IMR-90 (cell line): ENCODE measurements at regions not wholly inside any gene's neighbourhood (a gene's known extent, or its start where the extent isn't known, plus 50 kb on each side); places are given as distances from the start of the nearest gene placed in this dataset.

Source experiments
- ATAC-seq: fragments of 200-7000 bp; cut with Tn5 transposase; 2 replicates; pipeline ENCODE4 v1.9.1; 2020; ENCODE audit warnings: low read depth, mild to moderate bottlenecking, moderate library complexity
- BruUV-seq: library from RNA; stranded (reverse); fragments of 400-500 nt; replicated peaks from 2 replicates; lab custom pipeline; 2021; lab: Mats Ljungman, UMichigan
- CTCF ChIA-PET: fragments of 300-600 bp; formaldehyde crosslinking; extraction: SDS; loops from one replicate; lab custom pipeline; 2021; ENCODE audit warnings: antibody characterized with exemption; lab: Yijun Ruan, JAX
- POLR2A ChIA-PET: fragments of 300-600 bp; sonication (Branson Sonifier 250); formaldehyde crosslinking; loops from one replicate; lab custom pipeline; 2022; ENCODE audit warnings: antibody characterized with exemption; ENCODE audit not compliant: unreplicated experiment; lab: Charles Lee
- DNase-seq: peaks from one replicate; pipeline ENCODE4 v3.0.0; 2013
- H2AFZ ChIP-seq: replicated peaks from 2 replicates; pipeline ENCODE3; 2013; ENCODE audit warnings: low read length, mild to moderate bottlenecking; ENCODE audit not compliant: poor library complexity
- H2AK5ac ChIP-seq: 2 replicates; pipeline ENCODE4 v1.6.1; 2013; ENCODE audit warnings: low read depth, low read length, inconsistent platforms
- H2AK9ac ChIP-seq: replicated peaks from 2 replicates; pipeline ENCODE3; 2013; ENCODE audit warnings: mild to moderate bottlenecking, low read depth, low read length, moderate library complexity; ENCODE audit not compliant: poor library complexity
- H2BK120ac ChIP-seq: 2 replicates; pipeline ENCODE4 v1.6.1; 2013; ENCODE audit warnings: low read depth, low read length, inconsistent platforms
- H2BK15ac ChIP-seq: 3 replicates; pipeline ENCODE4 v1.6.1; 2013; ENCODE audit warnings: low read depth, low read length, inconsistent platforms
- H2BK20ac ChIP-seq: 2 replicates; pipeline ENCODE4 v1.6.1; 2013; ENCODE audit warnings: low read depth, mild to moderate bottlenecking, inconsistent platforms, low read length, moderate library complexity
- H2BK5ac ChIP-seq: 2 replicates; pipeline ENCODE4 v1.6.1; 2013; ENCODE audit warnings: mild to moderate bottlenecking, low read depth, low read length, inconsistent platforms; ENCODE audit not compliant: poor library complexity, severe bottlenecking
- H3K14ac ChIP-seq: replicated peaks from 2 replicates; pipeline ENCODE4 v1.6.1; 2013; ENCODE audit warnings: low read depth, low read length, inconsistent platforms
- H3K18ac ChIP-seq: 2 replicates; pipeline ENCODE4 v1.6.1; 2013; ENCODE audit warnings: low read depth, low read length, control low read depth
- H3K23ac ChIP-seq: 2 replicates; pipeline ENCODE4 v1.6.1; 2013; ENCODE audit warnings: low read depth, low read length, inconsistent platforms
- H3K27ac ChIP-seq: 2 replicates; pipeline ENCODE4 v1.5.1; 2013; ENCODE audit warnings: mild to moderate bottlenecking, control low read depth, low read length; ENCODE audit not compliant: insufficient read depth
- H3K27me3 ChIP-seq: 2 replicates; pipeline ENCODE4 v1.6.1; 2013; ENCODE audit warnings: low read length; ENCODE audit not compliant: control insufficient read depth, insufficient read depth
- H3K36me3 ChIP-seq: 2 replicates; pipeline ENCODE4 v1.6.1; 2013; ENCODE audit warnings: low read length, mixed read lengths; ENCODE audit not compliant: control insufficient read depth, insufficient read depth
- H3K4ac ChIP-seq: 2 replicates; pipeline ENCODE4 v1.6.1; 2013; ENCODE audit warnings: low read depth, low read length, inconsistent platforms
- H3K4me1 ChIP-seq: 2 replicates; pipeline ENCODE4 v1.6.1; 2013; ENCODE audit warnings: low read length, mixed read lengths; ENCODE audit not compliant: control insufficient read depth, insufficient read depth
- H3K4me2 ChIP-seq: 2 replicates; pipeline ENCODE4 v1.6.1; 2013; ENCODE audit warnings: low read depth, mild to moderate bottlenecking, control low read depth, low read length, moderate library complexity
- H3K4me3 ChIP-seq: 2 replicates; pipeline ENCODE4 v1.5.1; 2013; ENCODE audit warnings: low read depth, mild to moderate bottlenecking, control low read depth, low read length, moderate library complexity; ENCODE audit not compliant: insufficient read depth
- H3K56ac ChIP-seq: 2 replicates; pipeline ENCODE4 v1.6.1; 2013; ENCODE audit warnings: low read length, inconsistent platforms; ENCODE audit not compliant: insufficient read depth; ENCODE audit errors: extremely low read depth
- H3K79me1 ChIP-seq, 2 experiments: 2 replicates each; pipeline ENCODE4 v1.6.1; 2013; ENCODE audit warnings: low read length in 2 of 2, inconsistent platforms in 1 of 2, low read depth in 1 of 2
- H3K9ac ChIP-seq: 2 replicates; pipeline ENCODE4 v1.6.1; 2013; ENCODE audit warnings: low read depth, low read length, control low read depth
- H3K9me1 ChIP-seq: 2 replicates; pipeline ENCODE4 v1.6.1; 2013; ENCODE audit warnings: low read length, inconsistent platforms; ENCODE audit not compliant: insufficient read depth
- H3K9me3 ChIP-seq: 2 replicates; pipeline ENCODE4 v1.6.1; 2013; ENCODE audit warnings: low read length; ENCODE audit not compliant: control insufficient read depth, insufficient read depth
- H4K20me1 ChIP-seq: 2 replicates; pipeline ENCODE4 v1.6.1; 2013; ENCODE audit warnings: low read length, inconsistent platforms; ENCODE audit not compliant: insufficient read depth
- H4K5ac ChIP-seq: 2 replicates; pipeline ENCODE4 v1.6.1; 2013; ENCODE audit warnings: mild to moderate bottlenecking, low read depth, low read length, control low read depth
- H4K8ac ChIP-seq, 2 experiments: 2 replicates each; pipeline ENCODE4 v1.6.1; 2013; ENCODE audit warnings: low read depth in 2 of 2, low read length in 2 of 2, control low read depth in 1 of 2, inconsistent platforms in 1 of 2
- H4K91ac ChIP-seq: 2 replicates; pipeline ENCODE4 v1.6.1; 2013; ENCODE audit warnings: low read depth, low read length, inconsistent platforms; ENCODE audit not compliant: insufficient read depth
- BHLHE40 ChIP-seq: fragments of 150-350 bp; IDR thresholded peaks from 2 replicates; pipeline ENCODE4 v1.6.1; 2016; ENCODE audit warnings: mild to moderate bottlenecking, low read depth, low read length
- CEBPB ChIP-seq: IDR thresholded peaks from 2 replicates; pipeline ENCODE4 v1.6.1; 2012; ENCODE audit warnings: low read depth, low read length, improper control_type of control experiment
- CHD1 ChIP-seq: IDR thresholded peaks from 2 replicates; pipeline ENCODE4 v1.6.1; 2012; ENCODE audit warnings: low read depth, low read length, improper control_type of control experiment
- CTCF ChIP-seq: conservative IDR thresholded peaks from 2 replicates; pipeline ENCODE4 v1.5.1; 2012; ENCODE audit warnings: mild to moderate bottlenecking, low read depth, low read length, improper control_type of control experiment
- ELK1 ChIP-seq: fragments of 150-350 bp; IDR thresholded peaks from 2 replicates; pipeline ENCODE4 v1.6.1; 2016; ENCODE audit warnings: low read depth, mild to moderate bottlenecking, low read length, moderate library complexity, borderline replicate concordance
- FOS ChIP-seq: fragments of 150-350 bp; IDR thresholded peaks from 2 replicates; pipeline ENCODE4 v1.6.1; 2016; ENCODE audit warnings: low read depth, low read length
- MAFK ChIP-seq: IDR thresholded peaks from 2 replicates; pipeline ENCODE4 v1.6.1; 2012; ENCODE audit warnings: low read depth, low read length, improper control_type of control experiment
- MAZ ChIP-seq: IDR thresholded peaks from 2 replicates; pipeline ENCODE4 v1.6.1; 2012; ENCODE audit warnings: low read depth, mild to moderate bottlenecking, low read length, improper control_type of control experiment, moderate library complexity, borderline replicate concordance
- MXI1 ChIP-seq: IDR thresholded peaks from 2 replicates; pipeline ENCODE4 v1.6.1; 2012; ENCODE audit warnings: low read depth, mild to moderate bottlenecking, low read length, moderate library complexity, borderline replicate concordance
- NFE2L2 ChIP-seq: fragments of 150-350 bp; IDR thresholded peaks from 2 replicates; pipeline ENCODE4 v1.6.1; 2016; ENCODE audit warnings: low read depth, mild to moderate bottlenecking, low read length
- POLR2A ChIP-seq: IDR thresholded peaks from 2 replicates; pipeline ENCODE4 v1.6.1; 2012; ENCODE audit warnings: mild to moderate bottlenecking, low read depth, low read length
- RAD21 ChIP-seq: IDR thresholded peaks from 2 replicates; pipeline ENCODE4 v1.6.1; 2012; ENCODE audit warnings: low read length, improper control_type of control experiment
- RCOR1 ChIP-seq: IDR thresholded peaks from 2 replicates; pipeline ENCODE4 v1.6.1; 2012; ENCODE audit warnings: mild to moderate bottlenecking, low read length, improper control_type of control experiment; ENCODE audit not compliant: insufficient replicate concordance
- RFX5 ChIP-seq: IDR thresholded peaks from 2 replicates; pipeline ENCODE4 v1.8.0; 2012; ENCODE audit warnings: low read depth, mild to moderate bottlenecking, low read length, moderate library complexity
- SMC3 ChIP-seq: fragments of 150-350 bp; IDR thresholded peaks from 2 replicates; pipeline ENCODE4 v1.6.1; 2016; ENCODE audit warnings: low read depth, mild to moderate bottlenecking, antibody characterized with exemption, low read length, moderate library complexity
- USF2 ChIP-seq: fragments of 150-350 bp; IDR thresholded peaks from 2 replicates; pipeline ENCODE4 v1.6.1; 2017; ENCODE audit warnings: mild to moderate bottlenecking, antibody characterized with exemption, low read length, low read depth
- WGBS, 2 experiments: methylation state at CpG; one replicate each; pipeline versions ENCODE4 v1.1.5 to v1.1.7; 2013; ENCODE audit warnings: missing lambda C conversion rate in 2 of 2; ENCODE audit not compliant: insufficient read length in 1 of 2; ENCODE audit errors: extremely low coverage in 2 of 2; 5-methylcytosine and 5-hydroxymethylcytosine counted together
- dilution Hi-C: fragments of 300-500 bp; cut with HindIII; formaldehyde crosslinking; loops from one replicate; pipeline ENCODE4 v1.14.3; 2018; ENCODE audit warnings: low sequenced_read_pairs; ENCODE audit not compliant: unreplicated experiment
- in situ Hi-C: fragments of 300-500 bp; cut with MboI; formaldehyde crosslinking; loops from 3 replicates; pipeline ENCODE4 v1.14.3; 2019; ENCODE audit warnings: low sequenced_read_pairs, inconsistent platforms, mixed read lengths
- intact Hi-C: fragments of 100-400 bp; cut with micrococcal nuclease; formaldehyde crosslinking; loops from 2 replicates; pipeline ENCODE4 v1.10.0; 2022

- Histone ChIP-seq H2AFZ (no peak overlapping the region), H4K20me1 (no peaks in the 10 kb centered on the region), H3K23ac (no peak overlapping the region), H3K56ac (no peak overlapping the region), H3K4me2 (no peak overlapping the region), H4K5ac (no peak overlapping the region), H3K79me1 (no peaks in the 10 kb centered on the region), H2BK20ac (no peak overlapping the region), H3K27me3 (no peaks in the 10 kb centered on the region), H2AK5ac (no peak overlapping the region), H3K4me3 (no peak overlapping the region), H3K27ac (no peak overlapping the region), H2AK9ac (no peak overlapping the region), H3K14ac (no peak overlapping the region), H2BK15ac (no peak overlapping the region), H3K18ac (no peak overlapping the region), H3K4me1 (no peaks in the 10 kb centered on the region), H4K8ac (no peak overlapping the region), H3K9ac (no peak overlapping the region), H3K9me1 (no peaks in the 10 kb centered on the region), H2BK5ac (no peak overlapping the region), H4K91ac (no peak overlapping the region), H2BK120ac (no peak overlapping the region), H3K9me3 (peaks cover 4% of the 10 kb centered on the region; the same call in 1 of the 2 replicates), H3K36me3 (no peaks in the 10 kb centered on the region), H3K4ac (no peak overlapping the region)
- in situ Hi-C loops, result no loop called here
- POLR2A ChIA-PET, result no interaction called here
- TF ChIP-seq RFX5, result no peak
- TF ChIP-seq ELK1, result no peak
- no peak for TF ChIP-seq RCOR1
- TF ChIP-seq USF2, result no peak
- TF ChIP-seq MXI1, result no peak
- TF ChIP-seq CHD1, result no peak
- TF ChIP-seq RAD21, result no peak
- no peak for TF ChIP-seq FOS
- TF ChIP-seq BHLHE40, result no peak
- TF ChIP-seq CEBPB, result no peak
- no peak for TF ChIP-seq MAFK
- TF ChIP-seq NFE2L2, result no peak
- TF ChIP-seq MAZ, result no peak
- TF ChIP-seq POLR2A, result no peak
- TF ChIP-seq SMC3, result no peak
- no peak for TF ChIP-seq CTCF
- no CpG with 5 or more reads among the region's 1 CpG for WGBS, 2 experiments
- ATAC-seq, result no peak
- CTCF ChIA-PET, result no interaction called here
- dilution Hi-C loops, result no loop called here
- BruUV-seq, result no TSS peak
- intact Hi-C loops, result no loop called here
- DNase-seq, result no peak
Measured at GRCh38 chr6:88428068-88428467, 261.9 kb upstream of the CNR1 start.
